ENCODE measurements at regions not wholly inside any gene's neighbourhood (a gene's known extent, or its start where the extent isn't known, plus 50 kb on each side); places are given as distances from the start of the nearest gene placed in this dataset.
A peak's percentile ranks its signal among the peaks of the same experiment; 100 is the strongest.

DNA sequence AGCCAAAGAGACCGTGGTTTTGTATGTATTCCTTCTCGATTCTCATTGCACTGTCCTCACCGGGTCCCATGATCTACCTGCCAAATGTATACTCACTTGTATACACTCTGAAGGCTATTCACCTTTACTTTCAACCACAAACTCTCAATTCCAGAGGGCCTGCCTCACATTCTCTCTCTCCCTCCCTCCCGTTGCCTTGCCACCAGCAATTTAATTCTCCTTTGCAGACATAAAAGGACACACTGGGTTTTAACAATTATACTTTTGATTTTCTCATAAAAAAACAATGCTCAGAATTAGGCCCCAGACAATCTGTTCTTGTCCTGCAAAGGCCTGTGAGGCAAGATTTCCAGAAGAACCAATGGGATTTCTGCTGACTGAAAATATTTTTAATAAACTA, 265.1 kb upstream of the PSMD7 start:
- DNase-seq (ENCODE audit: low read depth in 2 of 2): no peak

- DNase-seq (ENCODE audit: low read depth in 2 of 2): no peak
These were observed 266.5 kb upstream of the PSMD7 start for GRCh38 chr16:74030000-74030706.

- no peak for DNase-seq (ENCODE audit: low read depth in 2 of 2)
These were observed 267.4 kb upstream of the PSMD7 start for GRCh38 chr16:74029115-74029792.

DNA sequence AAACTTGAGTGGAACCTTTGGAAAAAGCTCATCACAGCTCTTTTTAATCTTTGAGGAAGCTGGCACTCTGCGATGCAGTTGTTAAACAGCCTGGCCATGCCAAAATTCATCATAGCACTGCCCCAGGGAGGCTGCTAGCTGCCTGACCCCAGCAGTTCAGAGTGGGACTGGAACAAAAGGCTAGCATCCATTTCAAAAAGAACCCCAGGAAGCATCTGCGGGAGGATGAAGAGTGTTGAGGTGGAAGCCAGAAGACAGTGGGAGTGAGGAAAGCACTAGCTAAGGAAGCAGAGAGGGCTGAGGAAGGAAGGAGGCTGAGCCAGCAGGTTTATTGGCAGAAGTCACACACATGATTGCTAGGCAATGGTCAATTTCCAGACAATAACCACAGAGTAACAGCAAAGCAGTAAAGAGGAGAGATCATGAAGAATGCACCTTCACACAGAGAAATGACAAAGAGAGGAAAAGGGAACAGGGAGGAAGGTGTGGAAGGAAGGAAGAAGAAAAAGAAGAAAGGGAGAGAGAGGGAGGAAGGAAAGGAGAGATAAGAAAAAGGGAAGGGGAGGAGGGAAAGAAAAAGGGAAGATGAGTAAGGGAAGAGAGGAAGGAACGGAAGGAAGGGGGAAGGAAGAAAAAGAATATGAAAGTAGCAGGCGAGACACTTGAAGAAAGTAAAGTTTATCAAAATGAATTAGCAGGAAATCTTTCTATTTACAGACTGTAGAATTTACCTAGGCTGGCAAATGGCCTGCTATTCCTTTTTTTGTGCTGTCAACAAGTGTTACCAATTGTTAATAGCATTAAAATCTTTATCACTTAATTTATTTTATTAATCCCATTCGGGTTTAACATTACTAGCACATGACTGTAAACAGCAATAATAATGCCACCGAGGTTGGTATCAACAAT, 270.0 kb upstream of the PSMD7 start:
- no peak for DNase-seq (ENCODE audit: low read depth in 2 of 2)

GRCh38 chr16:74024953-74025352, 271.7 kb upstream of the PSMD7 start:
- no peak for DNase-seq (ENCODE audit: low read depth in 2 of 2)

DNA sequence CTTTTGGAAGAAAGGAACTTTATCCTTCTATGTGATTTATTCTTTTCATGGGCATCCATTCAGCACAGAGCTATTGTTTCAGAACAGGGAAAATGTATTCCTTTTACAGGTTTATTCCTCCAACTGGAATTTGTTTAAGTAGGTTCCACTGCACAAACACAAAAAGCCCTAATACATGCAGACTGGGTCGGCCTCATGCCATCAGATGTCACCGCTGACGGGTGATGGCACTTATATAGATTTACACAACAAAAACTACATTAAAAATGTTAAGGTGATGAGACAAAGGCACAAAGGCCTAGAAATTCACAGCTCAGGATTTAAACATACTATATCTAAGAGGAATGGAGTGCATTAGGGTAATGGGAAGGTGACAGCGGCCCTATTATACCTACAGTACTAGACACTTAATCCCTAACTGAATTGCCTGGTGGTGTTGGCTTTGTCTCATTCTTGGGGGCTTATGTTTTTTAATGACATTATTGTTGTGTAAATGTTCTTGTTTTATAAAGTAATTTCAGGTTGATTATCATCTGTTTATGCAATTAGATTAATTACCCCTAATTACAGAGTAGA, 276.4 kb upstream of the PSMD7 start:
- DNase-seq (ENCODE audit: low read depth in 2 of 2): no peak

GRCh38 chr16:74019612-74020011, 277.0 kb upstream of the PSMD7 start:
- no peak for DNase-seq (ENCODE audit: low read depth in 2 of 2)

GRCh38 chr16:74015953-74016352, 280.7 kb upstream of the PSMD7 start:
- DNase-seq (ENCODE audit: low read depth in 2 of 2): no peak

- no peak for DNase-seq (ENCODE audit: low read depth in 2 of 2)
These were observed 297.9 kb upstream of the PSMD7 start for GRCh38 chr16:73998707-73999106.

DNA sequence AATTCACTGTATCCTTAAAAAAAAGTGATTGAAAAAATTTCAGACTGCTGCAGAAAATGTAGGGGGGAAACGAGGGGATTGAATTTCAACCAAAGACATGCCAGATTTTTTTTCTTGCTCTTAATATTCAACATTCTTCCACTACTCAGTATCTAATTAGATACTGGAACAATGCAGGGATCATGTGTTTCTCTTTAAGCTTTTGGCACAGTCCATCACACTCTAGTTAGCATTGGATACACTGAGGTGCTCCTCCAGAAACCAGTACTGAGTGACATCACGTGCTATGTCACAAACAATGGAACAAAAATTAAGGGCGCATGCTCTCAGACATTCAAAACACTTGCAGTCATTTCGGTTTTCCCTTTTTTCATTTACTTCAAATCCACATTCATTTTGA, 298.6 kb upstream of the PSMD7 start:
- DNase-seq (ENCODE audit: low read depth in 2 of 2): no peak

GRCh38 chr16:73997340-73997711, 299.3 kb upstream of the PSMD7 start:
- DNase-seq (ENCODE audit: low read depth in 2 of 2): no peak

GRCh38 chr16:73996624-73997339, 299.8 kb upstream of the PSMD7 start:
- no peak for DNase-seq (ENCODE audit: low read depth in 2 of 2)

DNA sequence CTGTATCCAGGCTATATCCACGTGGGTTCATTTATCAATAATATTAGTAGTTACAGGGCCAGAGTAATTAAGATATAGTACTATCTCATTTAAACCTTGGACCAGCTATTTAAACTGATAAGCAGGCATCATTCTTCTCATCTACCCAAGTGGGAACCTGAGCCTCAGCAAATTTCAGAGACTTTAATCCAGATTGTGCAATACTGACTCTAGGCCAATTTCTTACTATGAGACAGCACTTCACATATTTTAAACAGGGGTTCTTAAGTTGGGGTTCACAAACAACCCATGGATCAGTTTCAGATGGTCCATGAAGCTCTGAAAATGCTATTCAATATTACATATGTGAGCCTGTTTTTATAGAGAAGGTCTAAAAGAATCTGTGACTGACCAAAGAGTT, 302.7 kb upstream of the PSMD7 start:
- no peak for DNase-seq (ENCODE audit: low read depth in 2 of 2)

DNA sequence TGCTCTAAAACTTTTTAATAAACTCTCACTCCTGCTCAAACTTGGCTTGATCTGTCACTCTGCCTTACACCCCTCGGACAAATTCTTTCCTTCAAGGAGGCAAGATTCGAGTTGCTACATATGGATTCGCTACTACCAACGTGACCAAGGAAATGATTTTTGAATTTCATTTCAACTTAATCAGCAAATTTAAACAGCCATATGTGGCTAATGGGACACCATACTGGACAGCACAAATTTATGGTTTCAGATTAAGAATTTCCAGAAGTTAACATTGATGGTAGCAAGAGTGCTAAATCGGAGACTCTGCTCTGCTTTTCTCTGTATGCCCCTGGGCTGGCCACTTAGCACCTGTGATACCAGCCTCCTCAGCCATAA, 318.2 kb upstream of the PSMD7 start:
- DNase-seq (ENCODE audit: low read depth in 2 of 2): no peak

DNA sequence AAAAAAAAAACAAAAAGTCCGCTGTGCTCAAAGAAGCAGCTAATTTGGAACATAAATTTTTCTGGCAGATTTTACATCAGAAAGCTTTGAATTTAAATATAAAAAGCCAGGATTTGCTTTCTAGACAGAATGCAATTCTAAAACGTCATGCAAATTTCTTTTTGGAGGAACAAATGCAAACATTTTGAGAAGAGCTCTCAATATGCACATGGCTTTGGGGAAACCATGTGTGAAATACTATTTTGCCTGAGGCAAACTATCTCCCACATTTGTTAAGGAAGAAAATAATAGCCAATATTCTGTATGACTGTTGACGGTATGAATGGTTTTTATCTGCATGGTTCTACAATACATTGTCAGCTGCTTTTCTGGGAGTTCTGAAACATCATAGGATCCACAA, 320.0 kb upstream of the PSMD7 start:
- no peak for DNase-seq (ENCODE audit: low read depth in 2 of 2)

DNA sequence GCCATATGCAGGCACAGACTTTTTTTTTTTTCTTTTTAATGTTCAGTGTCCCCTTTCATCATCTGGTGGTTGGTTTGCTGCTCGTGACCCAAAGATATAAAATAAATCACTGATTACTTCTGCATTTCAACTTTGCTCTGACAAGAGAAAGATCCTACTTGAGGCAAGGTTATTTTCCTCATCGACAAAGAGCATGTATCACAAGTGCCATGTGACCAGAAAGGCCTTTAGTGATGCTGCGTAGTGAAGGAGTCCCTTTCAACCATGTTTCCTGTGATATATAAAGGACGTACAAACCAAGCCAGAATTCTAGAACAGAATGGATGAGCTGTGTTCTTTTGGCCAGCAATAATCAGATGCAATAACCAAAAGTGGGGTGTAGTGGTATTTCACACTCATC, 323.4 kb upstream of the PSMD7 start:
- no peak for DNase-seq (ENCODE audit: low read depth in 2 of 2)

GRCh38 chr16:73966851-73967250, 329.8 kb upstream of the PSMD7 start:
- DNase-seq (ENCODE audit: low read depth in 2 of 2): no peak

- no peak for DNase-seq (ENCODE audit: low read depth in 2 of 2)
These were observed 331.0 kb upstream of the PSMD7 start for GRCh38 chr16:73965591-73965990.

DNA sequence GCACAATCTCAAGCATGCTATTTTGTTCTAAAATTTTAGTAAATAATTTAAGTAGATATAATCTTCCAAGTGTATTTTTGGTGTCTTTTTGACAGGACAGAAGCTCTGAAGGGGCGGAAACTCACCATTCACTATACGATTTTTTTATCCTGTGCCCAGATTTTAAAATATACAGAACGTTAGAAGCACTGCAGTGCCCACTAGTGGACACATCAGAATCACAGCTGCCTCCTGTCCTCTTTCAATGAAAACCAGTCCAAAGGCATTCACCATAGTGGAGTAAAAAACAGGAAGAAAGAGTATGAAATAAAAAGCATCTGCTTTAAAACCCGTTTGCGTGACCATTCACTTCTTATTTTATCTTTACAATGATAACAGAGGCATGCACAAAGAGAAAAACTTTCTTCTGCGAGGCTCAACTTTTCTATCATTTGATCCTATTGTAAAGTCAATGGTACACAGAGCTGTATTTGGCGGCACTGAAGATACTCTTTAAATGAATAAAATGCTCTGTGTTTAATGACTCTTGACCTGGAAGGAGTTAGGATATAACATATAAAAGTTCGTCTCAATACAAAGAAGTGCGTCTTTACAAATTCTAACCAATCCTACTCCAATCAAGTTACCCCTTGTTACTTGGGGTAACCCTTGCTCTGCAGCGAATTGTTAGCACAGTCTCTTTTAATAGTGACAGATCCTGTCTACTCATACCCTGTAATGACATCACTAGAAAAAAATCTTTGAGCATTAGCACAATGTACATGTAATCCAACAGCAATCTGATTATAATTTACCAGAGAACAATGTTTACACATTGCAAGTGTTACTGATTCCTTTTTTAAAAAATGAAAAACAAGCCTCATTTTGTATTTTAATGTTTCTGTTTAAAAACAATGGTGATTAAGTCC, 339.8 kb upstream of the PSMD7 start:
- peak in 1 of 2 donors; percentile 10 for DNase-seq (ENCODE audit: low read depth in 2 of 2)

- no peak for DNase-seq (ENCODE audit: low read depth in 2 of 2)
These were observed 340.9 kb upstream of the PSMD7 start for GRCh38 chr16:73955702-73956101.

DNA sequence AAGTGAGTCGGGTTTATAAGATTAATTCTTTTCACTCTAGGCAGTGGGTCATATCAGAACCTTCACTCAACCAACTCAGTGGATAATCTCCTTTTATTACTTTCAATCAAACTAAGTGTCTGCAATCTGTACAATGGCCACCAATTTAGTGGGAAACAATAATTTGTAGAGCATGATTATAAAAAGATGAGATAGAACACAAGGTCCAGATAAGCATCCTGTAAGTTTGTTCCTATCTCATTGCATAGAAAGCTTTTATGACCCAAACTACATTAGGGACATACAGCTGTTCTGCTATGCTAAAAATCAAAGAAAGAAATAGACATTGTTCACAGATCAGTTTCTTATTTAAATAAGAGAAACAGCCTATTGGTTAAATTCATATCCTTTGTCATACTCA, 341.4 kb upstream of the PSMD7 start:
- DNase-seq (ENCODE audit: low read depth in 2 of 2): no peak

Data from stimulated activated CD8-positive, alpha-beta memory T cell treated with anti-CD3 and anti-CD28 coated beads, Interleukin-2, amount 100 ng/mL, for 48 hours (primary cell).